GM19023 (cell line): ENCODE measurements at regions not wholly inside any gene's neighbourhood (a gene's known extent, or its start where the extent isn't known, plus 50 kb on each side); places are given as distances from the start of the nearest gene placed in this dataset.

Source experiments
- ATAC-seq: cut with Tn5 transposase; IDR thresholded peaks from one replicate; pipeline ENCODE4 v1.9.1; 2021; ENCODE audit warnings: mild to moderate bottlenecking, moderate library complexity; ENCODE audit not compliant: unreplicated experiment

- no peak for ATAC-seq
Observed at GRCh38 chr14:99038431-99038820, 233.6 kb downstream of the BCL11B start.

GRCh38 chr14:99039331-99040041 is 232.5 kb downstream of the BCL11B start:
- ATAC-seq, result no peak

GRCh38 chr14:99040052-99040451 is 231.9 kb downstream of the BCL11B start:
- no peak for ATAC-seq

GRCh38 chr14:99040711-99041110 is 231.3 kb downstream of the BCL11B start:
- no peak for ATAC-seq

GRCh38 chr14:99041141-99041819 is 230.7 kb downstream of the BCL11B start:
- no peak for ATAC-seq

GRCh38 chr14:99041820-99042174 is 230.2 kb downstream of the BCL11B start:
- ATAC-seq, result no peak

GRCh38 chr14:99042381-99043266 is 229.4 kb downstream of the BCL11B start:
- no peak for ATAC-seq

- ATAC-seq, result no peak
Observed at GRCh38 chr14:99043267-99043615, 228.8 kb downstream of the BCL11B start.

GRCh38 chr14:99043756-99044155 is 228.2 kb downstream of the BCL11B start:
- ATAC-seq, result no peak

GRCh38 chr14:99047441-99048031 is 224.5 kb downstream of the BCL11B start:
- no peak for ATAC-seq

- ATAC-seq, result no peak
Observed at GRCh38 chr14:99050309-99050708, 221.7 kb downstream of the BCL11B start.

- ATAC-seq, result no peak
Observed at GRCh38 chr14:99052467-99052866, 219.5 kb downstream of the BCL11B start.

- ATAC-seq, result no peak
Observed at GRCh38 chr14:99055019-99055418, 217.0 kb downstream of the BCL11B start.

- ATAC-seq, result no peak
Observed at GRCh38 chr14:99055816-99056215, 216.2 kb downstream of the BCL11B start.

- no peak for ATAC-seq
Observed at GRCh38 chr14:99057576-99058083, 214.4 kb downstream of the BCL11B start.

- ATAC-seq, result no peak
Observed at GRCh38 chr14:99058542-99058941, 213.5 kb downstream of the BCL11B start.

GRCh38 chr14:99062216-99062615 is 209.8 kb downstream of the BCL11B start:
- ATAC-seq, result no peak

GRCh38 chr14:99062772-99063418 is 209.1 kb downstream of the BCL11B start:
- no peak for ATAC-seq

- no peak for ATAC-seq
Observed at GRCh38 chr14:99063620-99064225, 208.3 kb downstream of the BCL11B start.

- no peak for ATAC-seq
Observed at GRCh38 chr14:99064262-99064954, 207.6 kb downstream of the BCL11B start.
